ENCODE measurements at regions not wholly inside any gene's neighbourhood (a gene's known extent, or its start where the extent isn't known, plus 50 kb on each side); places are given as distances from the start of the nearest gene placed in this dataset.

DNA sequence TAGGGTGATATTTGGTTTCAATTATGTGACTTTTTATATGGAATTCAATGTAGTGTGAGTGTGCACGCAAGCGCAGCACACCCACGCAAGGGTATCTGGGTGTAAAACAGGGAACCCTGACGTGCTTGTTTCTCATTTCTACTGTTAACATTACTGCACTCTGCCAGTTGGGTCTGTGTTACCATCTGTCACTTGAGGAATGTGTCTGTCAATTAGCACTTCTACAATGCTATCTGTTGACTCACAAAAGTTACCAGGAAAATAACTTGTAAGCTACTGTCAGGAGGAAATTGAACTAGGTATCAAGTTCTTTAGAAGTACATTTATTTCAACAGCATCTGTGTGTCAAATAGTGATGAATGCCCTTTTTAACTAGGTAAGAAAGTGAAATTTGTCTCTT, 695.5 kb upstream of the LRFN5 start:
- TF ChIP-seq, protein P1, sequence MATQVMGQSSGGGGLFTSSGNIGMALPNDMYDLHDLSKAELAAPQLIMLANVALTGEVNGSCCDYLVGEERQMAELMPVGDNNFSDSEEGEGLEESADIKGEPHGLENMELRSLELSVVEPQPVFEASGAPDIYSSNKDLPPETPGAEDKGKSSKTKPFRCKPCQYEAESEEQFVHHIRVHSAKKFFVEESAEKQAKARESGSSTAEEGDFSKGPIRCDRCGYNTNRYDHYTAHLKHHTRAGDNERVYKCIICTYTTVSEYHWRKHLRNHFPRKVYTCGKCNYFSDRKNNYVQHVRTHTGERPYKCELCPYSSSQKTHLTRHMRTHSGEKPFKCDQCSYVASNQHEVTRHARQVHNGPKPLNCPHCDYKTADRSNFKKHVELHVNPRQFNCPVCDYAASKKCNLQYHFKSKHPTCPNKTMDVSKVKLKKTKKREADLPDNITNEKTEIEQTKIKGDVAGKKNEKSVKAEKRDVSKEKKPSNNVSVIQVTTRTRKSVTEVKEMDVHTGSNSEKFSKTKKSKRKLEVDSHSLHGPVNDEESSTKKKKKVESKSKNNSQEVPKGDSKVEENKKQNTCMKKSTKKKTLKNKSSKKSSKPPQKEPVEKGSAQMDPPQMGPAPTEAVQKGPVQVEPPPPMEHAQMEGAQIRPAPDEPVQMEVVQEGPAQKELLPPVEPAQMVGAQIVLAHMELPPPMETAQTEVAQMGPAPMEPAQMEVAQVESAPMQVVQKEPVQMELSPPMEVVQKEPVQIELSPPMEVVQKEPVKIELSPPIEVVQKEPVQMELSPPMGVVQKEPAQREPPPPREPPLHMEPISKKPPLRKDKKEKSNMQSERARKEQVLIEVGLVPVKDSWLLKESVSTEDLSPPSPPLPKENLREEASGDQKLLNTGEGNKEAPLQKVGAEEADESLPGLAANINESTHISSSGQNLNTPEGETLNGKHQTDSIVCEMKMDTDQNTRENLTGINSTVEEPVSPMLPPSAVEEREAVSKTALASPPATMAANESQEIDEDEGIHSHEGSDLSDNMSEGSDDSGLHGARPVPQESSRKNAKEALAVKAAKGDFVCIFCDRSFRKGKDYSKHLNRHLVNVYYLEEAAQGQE (IDR thresholded peaks at IDR 0.05; ENCODE audit: insufficient read depth in 1 of 2, low read depth in 2 of 2, low read length in 2 of 2), result no peak
- TF ChIP-seq POLR2AphosphoS5 (IDR thresholded peaks at IDR 0.05; ENCODE audit: low read depth, low read length) (no peak), FOXP2 (optimal IDR thresholded peaks at IDR 0.05; ENCODE audit: borderline replicate concordance, extremely low read depth, extremely low read length, insufficient read depth) (no peak), SIN3A (IDR thresholded peaks at IDR 0.05; ENCODE audit: borderline replicate concordance, insufficient read depth, low read length) (no peak), TAF1 (IDR thresholded peaks at IDR 0.05; ENCODE audit: borderline replicate concordance, insufficient read depth, low read length) (no peak)

DNA sequence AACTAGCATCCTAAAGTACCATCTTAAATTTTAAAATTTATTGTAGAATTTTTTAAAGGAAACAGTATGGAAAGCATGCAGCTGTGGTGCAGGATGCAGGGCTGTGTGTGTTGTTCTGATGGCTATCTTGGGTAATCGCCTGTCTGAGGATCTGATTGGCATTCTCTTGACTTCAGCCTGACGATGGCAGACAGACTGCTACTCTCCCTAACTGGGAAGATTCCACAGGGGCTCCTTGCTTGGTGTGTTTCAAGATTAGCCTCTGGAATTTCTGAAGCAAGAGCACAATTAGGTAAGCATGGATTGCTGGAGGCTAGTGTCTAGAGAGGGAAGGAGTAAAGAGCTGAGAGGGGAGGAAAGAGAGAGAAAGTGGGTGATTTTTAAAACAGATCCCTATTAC, 696.8 kb upstream of the LRFN5 start:
- no peak for TF ChIP-seq FOXP2 (optimal IDR thresholded peaks at IDR 0.05; ENCODE audit: borderline replicate concordance, extremely low read depth, extremely low read length, insufficient read depth)
- TF ChIP-seq POLR2AphosphoS5 (IDR thresholded peaks at IDR 0.05; ENCODE audit: low read depth, low read length), result no peak
- TF ChIP-seq SIN3A (IDR thresholded peaks at IDR 0.05; ENCODE audit: borderline replicate concordance, insufficient read depth, low read length), result no peak
- TF ChIP-seq, protein P1 (IDR thresholded peaks at IDR 0.05; ENCODE audit: insufficient read depth in 1 of 2, low read depth in 2 of 2, low read length in 2 of 2), result no peak
- no peak for TF ChIP-seq TAF1 (IDR thresholded peaks at IDR 0.05; ENCODE audit: borderline replicate concordance, insufficient read depth, low read length)

DNA sequence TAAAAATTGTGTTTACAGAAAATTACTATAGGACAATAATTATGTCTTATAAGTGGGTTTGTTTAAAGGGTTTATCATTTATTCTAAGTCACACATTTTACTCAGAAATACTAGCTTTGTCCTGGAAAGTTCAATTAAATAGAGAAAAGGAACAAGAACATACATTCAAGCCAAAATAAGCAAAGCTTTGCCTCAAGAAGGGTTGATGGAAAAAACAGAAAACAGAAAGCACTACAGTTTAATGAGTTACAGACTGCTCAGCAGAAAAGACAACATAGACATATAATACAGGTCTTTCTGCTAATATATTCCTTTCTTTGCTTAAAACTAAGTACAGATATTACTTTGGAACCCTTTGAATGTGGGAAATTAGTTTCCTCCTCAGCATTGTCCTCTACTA, 703.0 kb upstream of the LRFN5 start:
- TF ChIP-seq TAF1 (IDR thresholded peaks at IDR 0.05; ENCODE audit: borderline replicate concordance, insufficient read depth, low read length), result no peak
- TF ChIP-seq, protein P1 (IDR thresholded peaks at IDR 0.05; ENCODE audit: insufficient read depth in 1 of 2, low read depth in 2 of 2, low read length in 2 of 2), result no peak
- no peak for TF ChIP-seq SIN3A (IDR thresholded peaks at IDR 0.05; ENCODE audit: borderline replicate concordance, insufficient read depth, low read length)
- TF ChIP-seq FOXP2 (optimal IDR thresholded peaks at IDR 0.05; ENCODE audit: borderline replicate concordance, extremely low read depth, extremely low read length, insufficient read depth), result no peak
- TF ChIP-seq POLR2AphosphoS5 (IDR thresholded peaks at IDR 0.05; ENCODE audit: low read depth, low read length), result no peak

DNA sequence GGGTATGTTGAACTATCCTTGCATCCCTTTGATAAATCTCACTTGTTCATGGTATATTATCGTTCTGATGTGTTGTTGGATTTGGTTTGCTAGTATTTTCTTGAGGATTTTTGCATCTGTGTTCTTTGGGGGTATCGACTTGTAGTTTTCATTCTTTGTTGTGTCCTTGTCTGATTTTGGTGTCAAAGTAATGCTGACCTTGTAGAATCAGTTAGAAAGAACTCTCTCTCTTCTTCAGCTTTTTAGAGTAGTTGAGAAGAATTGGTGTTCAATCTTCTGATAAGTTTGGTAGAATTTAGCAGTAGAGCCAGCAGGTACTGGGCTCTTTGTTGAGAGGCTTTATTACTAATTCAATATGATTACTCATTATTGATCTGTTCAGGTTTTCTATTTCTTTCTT, 707.2 kb upstream of the LRFN5 start:
- TF ChIP-seq SIN3A (IDR thresholded peaks at IDR 0.05; ENCODE audit: borderline replicate concordance, insufficient read depth, low read length), result no peak
- TF ChIP-seq, protein P1 (IDR thresholded peaks at IDR 0.05; ENCODE audit: insufficient read depth in 1 of 2, low read depth in 2 of 2, low read length in 2 of 2), result no peak
- TF ChIP-seq FOXP2 (optimal IDR thresholded peaks at IDR 0.05; ENCODE audit: borderline replicate concordance, extremely low read depth, extremely low read length, insufficient read depth), result no peak
- TF ChIP-seq POLR2AphosphoS5 (IDR thresholded peaks at IDR 0.05; ENCODE audit: low read depth, low read length), result no peak
- no peak for TF ChIP-seq TAF1 (IDR thresholded peaks at IDR 0.05; ENCODE audit: borderline replicate concordance, insufficient read depth, low read length)

GRCh38 chr14:40894846-40895245, 711.8 kb upstream of the LRFN5 start:
- no peak for TF ChIP-seq TAF1 (IDR thresholded peaks at IDR 0.05; ENCODE audit: borderline replicate concordance, insufficient read depth, low read length)
- TF ChIP-seq POLR2AphosphoS5 (IDR thresholded peaks at IDR 0.05; ENCODE audit: low read depth, low read length), result no peak
- TF ChIP-seq, protein P1 (IDR thresholded peaks at IDR 0.05; ENCODE audit: insufficient read depth in 1 of 2, low read depth in 2 of 2, low read length in 2 of 2), result no peak
- no peak for TF ChIP-seq SIN3A (IDR thresholded peaks at IDR 0.05; ENCODE audit: borderline replicate concordance, insufficient read depth, low read length)
- TF ChIP-seq FOXP2 (optimal IDR thresholded peaks at IDR 0.05; ENCODE audit: borderline replicate concordance, extremely low read depth, extremely low read length, insufficient read depth), result no peak

All from PFSK-1 (cell line).